IMR-90 (cell line): ENCODE measurements at regions not wholly inside any gene's neighbourhood (a gene's known extent, or its start where the extent isn't known, plus 50 kb on each side); places are given as distances from the start of the nearest gene placed in this dataset.

Experiments
- BHLHE40 ChIP-seq: fragments of 150-350 bp; IDR thresholded peaks from 2 replicates; pipeline ENCODE4 v1.6.1; 2016; ENCODE audit warnings: mild to moderate bottlenecking, low read depth, low read length
- CEBPB ChIP-seq: IDR thresholded peaks from 2 replicates; pipeline ENCODE4 v1.6.1; 2012; ENCODE audit warnings: low read depth, low read length, improper control_type of control experiment
- FOS ChIP-seq: fragments of 150-350 bp; IDR thresholded peaks from 2 replicates; pipeline ENCODE4 v1.6.1; 2016; ENCODE audit warnings: low read depth, low read length
- MAZ ChIP-seq: IDR thresholded peaks from 2 replicates; pipeline ENCODE4 v1.6.1; 2012; ENCODE audit warnings: low read depth, mild to moderate bottlenecking, low read length, improper control_type of control experiment, moderate library complexity, borderline replicate concordance
- MXI1 ChIP-seq: IDR thresholded peaks from 2 replicates; pipeline ENCODE4 v1.6.1; 2012; ENCODE audit warnings: low read depth, mild to moderate bottlenecking, low read length, moderate library complexity, borderline replicate concordance
- POLR2A ChIP-seq: IDR thresholded peaks from 2 replicates; pipeline ENCODE4 v1.6.1; 2012; ENCODE audit warnings: mild to moderate bottlenecking, low read depth, low read length
- RAD21 ChIP-seq: IDR thresholded peaks from 2 replicates; pipeline ENCODE4 v1.6.1; 2012; ENCODE audit warnings: low read length, improper control_type of control experiment
- RFX5 ChIP-seq: IDR thresholded peaks from 2 replicates; pipeline ENCODE4 v1.8.0; 2012; ENCODE audit warnings: low read depth, mild to moderate bottlenecking, low read length, moderate library complexity
- SMC3 ChIP-seq: fragments of 150-350 bp; IDR thresholded peaks from 2 replicates; pipeline ENCODE4 v1.6.1; 2016; ENCODE audit warnings: low read depth, mild to moderate bottlenecking, antibody characterized with exemption, low read length, moderate library complexity
- TF ChIP-seq, protein P1 (sequence below): conservative IDR thresholded peaks from 2 replicates; pipeline ENCODE4 v1.5.1; 2012; ENCODE audit warnings: mild to moderate bottlenecking, low read depth, low read length, improper control_type of control experiment
- TF ChIP-seq, protein P2 (sequence below): fragments of 150-350 bp; IDR thresholded peaks from 2 replicates; pipeline ENCODE4 v1.6.1; 2016; ENCODE audit warnings: low read depth, mild to moderate bottlenecking, low read length, moderate library complexity, borderline replicate concordance
- TF ChIP-seq, protein P3 (sequence below): fragments of 150-350 bp; IDR thresholded peaks from 2 replicates; pipeline ENCODE4 v1.6.1; 2017; ENCODE audit warnings: mild to moderate bottlenecking, antibody characterized with exemption, low read length, low read depth

DNA sequence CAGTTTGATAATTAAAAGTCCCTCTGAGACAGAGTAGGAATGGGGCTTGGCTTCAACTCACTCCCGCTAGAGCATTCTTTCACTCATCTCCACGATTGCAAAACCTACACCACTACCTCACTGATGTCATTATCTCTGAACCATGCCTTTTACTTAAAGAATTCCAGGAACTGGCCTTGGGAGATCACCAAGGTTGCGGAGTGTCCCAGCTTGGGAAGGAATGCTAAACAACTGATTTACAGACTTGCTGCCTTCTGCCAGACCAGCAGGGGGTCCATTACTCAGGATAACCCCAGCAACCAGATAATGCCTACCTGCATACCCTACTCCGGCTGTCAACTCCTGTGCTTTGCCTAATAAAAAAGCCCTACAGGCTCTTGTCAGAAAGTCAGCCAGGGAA is 102.2 kb upstream of the RALGAPA2 start:
- no peak for TF ChIP-seq RAD21
- TF ChIP-seq, protein P1, sequence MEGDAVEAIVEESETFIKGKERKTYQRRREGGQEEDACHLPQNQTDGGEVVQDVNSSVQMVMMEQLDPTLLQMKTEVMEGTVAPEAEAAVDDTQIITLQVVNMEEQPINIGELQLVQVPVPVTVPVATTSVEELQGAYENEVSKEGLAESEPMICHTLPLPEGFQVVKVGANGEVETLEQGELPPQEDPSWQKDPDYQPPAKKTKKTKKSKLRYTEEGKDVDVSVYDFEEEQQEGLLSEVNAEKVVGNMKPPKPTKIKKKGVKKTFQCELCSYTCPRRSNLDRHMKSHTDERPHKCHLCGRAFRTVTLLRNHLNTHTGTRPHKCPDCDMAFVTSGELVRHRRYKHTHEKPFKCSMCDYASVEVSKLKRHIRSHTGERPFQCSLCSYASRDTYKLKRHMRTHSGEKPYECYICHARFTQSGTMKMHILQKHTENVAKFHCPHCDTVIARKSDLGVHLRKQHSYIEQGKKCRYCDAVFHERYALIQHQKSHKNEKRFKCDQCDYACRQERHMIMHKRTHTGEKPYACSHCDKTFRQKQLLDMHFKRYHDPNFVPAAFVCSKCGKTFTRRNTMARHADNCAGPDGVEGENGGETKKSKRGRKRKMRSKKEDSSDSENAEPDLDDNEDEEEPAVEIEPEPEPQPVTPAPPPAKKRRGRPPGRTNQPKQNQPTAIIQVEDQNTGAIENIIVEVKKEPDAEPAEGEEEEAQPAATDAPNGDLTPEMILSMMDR = no peak
- TF ChIP-seq POLR2A = no peak
- TF ChIP-seq MXI1 = no peak
- TF ChIP-seq FOS = no peak
- no peak for TF ChIP-seq SMC3
- TF ChIP-seq CEBPB = no peak
- TF ChIP-seq RFX5 = no peak
- TF ChIP-seq MAZ = no peak
- TF ChIP-seq BHLHE40 = no peak
- TF ChIP-seq, protein P2, sequence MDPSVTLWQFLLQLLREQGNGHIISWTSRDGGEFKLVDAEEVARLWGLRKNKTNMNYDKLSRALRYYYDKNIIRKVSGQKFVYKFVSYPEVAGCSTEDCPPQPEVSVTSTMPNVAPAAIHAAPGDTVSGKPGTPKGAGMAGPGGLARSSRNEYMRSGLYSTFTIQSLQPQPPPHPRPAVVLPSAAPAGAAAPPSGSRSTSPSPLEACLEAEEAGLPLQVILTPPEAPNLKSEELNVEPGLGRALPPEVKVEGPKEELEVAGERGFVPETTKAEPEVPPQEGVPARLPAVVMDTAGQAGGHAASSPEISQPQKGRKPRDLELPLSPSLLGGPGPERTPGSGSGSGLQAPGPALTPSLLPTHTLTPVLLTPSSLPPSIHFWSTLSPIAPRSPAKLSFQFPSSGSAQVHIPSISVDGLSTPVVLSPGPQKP = no peak
- TF ChIP-seq, protein P3, sequence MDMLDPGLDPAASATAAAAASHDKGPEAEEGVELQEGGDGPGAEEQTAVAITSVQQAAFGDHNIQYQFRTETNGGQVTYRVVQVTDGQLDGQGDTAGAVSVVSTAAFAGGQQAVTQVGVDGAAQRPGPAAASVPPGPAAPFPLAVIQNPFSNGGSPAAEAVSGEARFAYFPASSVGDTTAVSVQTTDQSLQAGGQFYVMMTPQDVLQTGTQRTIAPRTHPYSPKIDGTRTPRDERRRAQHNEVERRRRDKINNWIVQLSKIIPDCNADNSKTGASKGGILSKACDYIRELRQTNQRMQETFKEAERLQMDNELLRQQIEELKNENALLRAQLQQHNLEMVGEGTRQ = no peak
